ENCODE measurements at regions not wholly inside any gene's neighbourhood (a gene's known extent, or its start where the extent isn't known, plus 50 kb on each side); places are given as distances from the start of the nearest gene placed in this dataset.

DNA sequence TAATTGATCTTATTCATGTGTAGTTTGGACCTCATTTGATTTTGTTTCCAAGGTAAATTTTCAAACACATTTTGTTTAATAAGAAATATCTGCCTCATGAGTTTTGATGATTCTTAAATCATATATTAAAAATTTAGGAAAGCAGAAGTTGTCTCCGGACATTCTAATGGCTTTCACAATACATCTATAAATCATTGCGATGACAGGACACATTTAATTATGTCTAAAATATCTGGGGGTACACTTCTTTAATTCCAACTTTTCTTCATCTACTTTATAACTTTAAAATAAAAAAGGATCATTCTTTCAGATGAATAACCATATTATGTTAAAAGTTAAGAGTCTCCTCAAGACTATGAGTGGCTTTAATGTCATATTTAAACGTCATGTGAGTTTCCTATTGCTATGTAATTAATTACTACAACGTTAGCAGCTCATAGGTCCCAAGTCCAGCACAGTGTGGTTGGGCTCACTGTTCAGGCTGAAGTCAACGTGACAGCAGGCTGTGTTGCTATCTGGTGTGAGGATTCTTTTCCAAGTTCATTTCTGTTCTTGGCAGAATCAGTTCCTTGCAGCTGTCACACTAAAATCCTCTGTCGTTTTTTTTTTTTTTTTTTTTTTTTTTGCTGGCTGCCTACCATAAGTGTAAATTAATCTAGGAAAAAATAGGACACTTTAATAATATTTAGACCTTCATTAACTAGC lies 893.5 kb downstream of the LTN1 start:
- TF ChIP-seq EP300 (IDR thresholded peaks at IDR 0.05) (no peak), POLR2A (IDR thresholded peaks at IDR 0.05) (no peak)
- TF ChIP-seq, protein P1, sequence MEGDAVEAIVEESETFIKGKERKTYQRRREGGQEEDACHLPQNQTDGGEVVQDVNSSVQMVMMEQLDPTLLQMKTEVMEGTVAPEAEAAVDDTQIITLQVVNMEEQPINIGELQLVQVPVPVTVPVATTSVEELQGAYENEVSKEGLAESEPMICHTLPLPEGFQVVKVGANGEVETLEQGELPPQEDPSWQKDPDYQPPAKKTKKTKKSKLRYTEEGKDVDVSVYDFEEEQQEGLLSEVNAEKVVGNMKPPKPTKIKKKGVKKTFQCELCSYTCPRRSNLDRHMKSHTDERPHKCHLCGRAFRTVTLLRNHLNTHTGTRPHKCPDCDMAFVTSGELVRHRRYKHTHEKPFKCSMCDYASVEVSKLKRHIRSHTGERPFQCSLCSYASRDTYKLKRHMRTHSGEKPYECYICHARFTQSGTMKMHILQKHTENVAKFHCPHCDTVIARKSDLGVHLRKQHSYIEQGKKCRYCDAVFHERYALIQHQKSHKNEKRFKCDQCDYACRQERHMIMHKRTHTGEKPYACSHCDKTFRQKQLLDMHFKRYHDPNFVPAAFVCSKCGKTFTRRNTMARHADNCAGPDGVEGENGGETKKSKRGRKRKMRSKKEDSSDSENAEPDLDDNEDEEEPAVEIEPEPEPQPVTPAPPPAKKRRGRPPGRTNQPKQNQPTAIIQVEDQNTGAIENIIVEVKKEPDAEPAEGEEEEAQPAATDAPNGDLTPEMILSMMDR (IDR thresholded peaks at IDR 0.05): no peak
